ENCODE measurements at regions not wholly inside any gene's neighbourhood (a gene's known extent, or its start where the extent isn't known, plus 50 kb on each side); places are given as distances from the start of the nearest gene placed in this dataset.

DNA sequence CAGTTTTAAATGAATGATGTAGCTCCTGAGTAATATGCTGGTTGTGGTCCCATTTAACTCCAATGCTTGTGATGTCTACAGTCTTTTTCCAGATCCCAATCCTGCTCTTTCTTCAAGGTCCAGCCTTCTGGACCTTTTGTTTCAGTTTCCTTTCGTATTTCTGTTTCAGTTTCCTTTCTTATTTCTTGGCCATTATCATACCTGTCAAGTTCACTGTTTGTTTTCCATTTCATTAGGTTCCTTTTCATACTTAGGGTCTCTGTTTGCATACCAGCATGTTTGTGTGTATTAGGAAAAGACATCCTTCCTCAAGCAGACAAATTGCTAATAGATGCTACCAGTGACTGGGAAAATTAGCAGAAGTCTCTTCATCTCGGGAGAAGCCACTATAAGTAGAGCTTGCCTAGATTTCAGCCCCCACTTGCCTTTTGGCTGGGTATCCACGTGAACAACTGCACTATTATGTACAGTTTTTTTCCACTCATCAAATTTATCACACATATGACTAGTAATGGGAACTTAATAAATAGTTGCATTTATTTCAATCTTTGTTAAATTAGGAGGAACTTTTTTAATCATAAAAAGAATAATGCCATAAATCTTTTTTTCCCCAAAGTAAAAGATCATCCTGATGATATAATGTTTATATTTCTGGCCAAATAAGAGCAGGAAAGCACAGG lies 583.4 kb downstream of the BCKDHB start:
- TF ChIP-seq EZH2 (IDR thresholded peaks at IDR 0.05; ENCODE audit: borderline replicate concordance, insufficient read depth, low read length, poor library complexity, severe bottlenecking), result no peak
- TF ChIP-seq POLR2AphosphoS5 (IDR thresholded peaks at IDR 0.05), result no peak
- TF ChIP-seq CTCF (IDR thresholded peaks at IDR 0.05; ENCODE audit: poor library complexity, severe bottlenecking), result no peak
- no peak for TF ChIP-seq SMC3 (conservative IDR thresholded peaks at IDR 0.05; ENCODE audit: poor library complexity)
- TF ChIP-seq, protein P1, sequence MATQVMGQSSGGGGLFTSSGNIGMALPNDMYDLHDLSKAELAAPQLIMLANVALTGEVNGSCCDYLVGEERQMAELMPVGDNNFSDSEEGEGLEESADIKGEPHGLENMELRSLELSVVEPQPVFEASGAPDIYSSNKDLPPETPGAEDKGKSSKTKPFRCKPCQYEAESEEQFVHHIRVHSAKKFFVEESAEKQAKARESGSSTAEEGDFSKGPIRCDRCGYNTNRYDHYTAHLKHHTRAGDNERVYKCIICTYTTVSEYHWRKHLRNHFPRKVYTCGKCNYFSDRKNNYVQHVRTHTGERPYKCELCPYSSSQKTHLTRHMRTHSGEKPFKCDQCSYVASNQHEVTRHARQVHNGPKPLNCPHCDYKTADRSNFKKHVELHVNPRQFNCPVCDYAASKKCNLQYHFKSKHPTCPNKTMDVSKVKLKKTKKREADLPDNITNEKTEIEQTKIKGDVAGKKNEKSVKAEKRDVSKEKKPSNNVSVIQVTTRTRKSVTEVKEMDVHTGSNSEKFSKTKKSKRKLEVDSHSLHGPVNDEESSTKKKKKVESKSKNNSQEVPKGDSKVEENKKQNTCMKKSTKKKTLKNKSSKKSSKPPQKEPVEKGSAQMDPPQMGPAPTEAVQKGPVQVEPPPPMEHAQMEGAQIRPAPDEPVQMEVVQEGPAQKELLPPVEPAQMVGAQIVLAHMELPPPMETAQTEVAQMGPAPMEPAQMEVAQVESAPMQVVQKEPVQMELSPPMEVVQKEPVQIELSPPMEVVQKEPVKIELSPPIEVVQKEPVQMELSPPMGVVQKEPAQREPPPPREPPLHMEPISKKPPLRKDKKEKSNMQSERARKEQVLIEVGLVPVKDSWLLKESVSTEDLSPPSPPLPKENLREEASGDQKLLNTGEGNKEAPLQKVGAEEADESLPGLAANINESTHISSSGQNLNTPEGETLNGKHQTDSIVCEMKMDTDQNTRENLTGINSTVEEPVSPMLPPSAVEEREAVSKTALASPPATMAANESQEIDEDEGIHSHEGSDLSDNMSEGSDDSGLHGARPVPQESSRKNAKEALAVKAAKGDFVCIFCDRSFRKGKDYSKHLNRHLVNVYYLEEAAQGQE (IDR thresholded peaks at IDR 0.05; ENCODE audit: borderline replicate concordance), result no peak
- no peak for TF ChIP-seq TAF1 (IDR thresholded peaks at IDR 0.05; ENCODE audit: low read depth)
- TF ChIP-seq MXI1 (conservative IDR thresholded peaks at IDR 0.05; ENCODE audit: poor library complexity, severe bottlenecking), result no peak
